Adrenal gland (tissue), 9 donors: ENCODE measurements at regions not wholly inside any gene's neighbourhood (a gene's known extent, or its start where the extent isn't known, plus 50 kb on each side); places are given as distances from the start of the nearest gene placed in this dataset.

ENCODE experiments used
- DNase-seq, 7 donors: peaks; one replicate each; pipeline ENCODE4 v3.0.0-alpha.2; 2019 to 2020
- H3K27ac ChIP-seq, 5 donors: fragments of 200-600 bp; sonication (generic) in 4 of 5; 1 replicate in 3 of 5; 2 replicates in 2 of 5; pipeline versions ENCODE4 v1.5.1 to v1.8.0; 2016 to 2020; ENCODE audit warnings: mild to moderate bottlenecking in 1 of 5
- H3K27me3 ChIP-seq: fragments of 200-600 bp; 2 replicates; pipeline ENCODE4 v1.8.0; 2021
- H3K36me3 ChIP-seq, 2 donors: fragments of 200-600 bp; replicated peaks in 1 of 2; 1 replicate in 1 of 2; 2 replicates in 1 of 2; pipeline versions ENCODE4 v1.5.1 to v1.8.0; 2018 to 2022
- H3K4me1 ChIP-seq, 2 donors: fragments of 200-600 bp; replicated peaks in 1 of 2; 1 replicate in 1 of 2; 2 replicates in 1 of 2; pipeline versions ENCODE4 v1.5.1 to v1.8.0; 2018 to 2021
- H3K4me3 ChIP-seq, 4 donors: fragments of 200-600 bp; sonication (generic) in 3 of 4; one replicate each; pipeline ENCODE4 v1.5.1; 2016 to 2018
- H3K9me3 ChIP-seq, 3 donors: fragments of 200-600 bp; sonication (generic) in 1 of 3; replicated peaks in 1 of 3; 1 replicate in 2 of 3; 2 replicates in 1 of 3; pipeline versions ENCODE4 v1.5.1 to v1.8.0; 2016 to 2021
- CTCF ChIP-seq, 6 experiments: fragments of 450-650 bp in 4 of 6; fragments of 200-600 bp in 2 of 6; sonication (generic) in 1 of 6; IDR thresholded peaks; 1 replicate in 5 of 6; 2 replicates in 1 of 6; pipeline versions ENCODE4 v1.5.1 to v1.8.0; 2016 to 2021; ENCODE audit warnings: antibody characterized with exemption in 6 of 6, mild to moderate bottlenecking in 2 of 6, moderate library complexity in 1 of 6
- POLR2A ChIP-seq, 2 donors: fragments of 450-650 bp; IDR thresholded peaks; one replicate each; pipeline ENCODE4 v1.6.1; 2017; ENCODE audit warnings: antibody characterized with exemption in 2 of 2, mild to moderate bottlenecking in 2 of 2, moderate library complexity in 1 of 2
- WGBS, 4 donors: extraction: QIAGEN DNeasy Blood & Tissue Kit in 2 of 4; methylation state at CpG; one replicate each; pipeline versions ENCODE4 v1.1.5 to v1.1.7; 2013 to 2017; 5-methylcytosine and 5-hydroxymethylcytosine counted together
- intact Hi-C, 2 donors: fragments of 100-400 bp; cut with DNase I; formaldehyde crosslinking; loops; one replicate each; pipeline versions ENCODE4 v1.14.1 to v1.15.0; 2022 to 2023
- donor health status: healthy with polysubstance abuse.
- donor health status: Bipolar disorder and iron deficiency.
- donor health status: DM: yes; HTN: yes; CAD: no.
- donor health status: DM: no; HTN: no; CAD: no.
- donor health status: DM: no; HTN: no; CAD: no.

DNA sequence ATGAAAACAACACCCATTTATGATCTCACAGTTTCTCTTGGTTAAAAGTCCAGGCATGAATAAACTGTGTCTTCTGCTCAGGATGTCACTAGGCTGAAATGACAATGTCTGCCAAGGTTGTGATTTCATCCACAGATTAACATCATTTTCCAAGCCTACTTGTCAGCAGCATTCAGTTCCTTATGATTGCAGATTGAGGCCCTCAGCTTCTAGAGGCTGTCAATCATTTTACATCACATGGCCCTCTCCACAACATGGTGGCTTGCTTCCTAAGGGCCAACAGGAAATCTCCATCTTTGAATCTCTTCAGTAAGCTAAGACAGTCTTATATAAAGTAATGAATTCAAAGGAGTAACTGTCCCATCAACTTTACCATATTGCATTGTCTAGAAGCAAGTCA lies 377.6 kb downstream of the ANKRD7 start:
- Histone ChIP-seq H3K36me3 (no peaks in the 10 kb centered on the region), H3K4me1 (no peaks in the 10 kb centered on the region), H3K9me3 (no peaks in the 10 kb centered on the region), H3K27me3 (no peaks in the 10 kb centered on the region), H3K4me3 (no peak overlapping the region), H3K27ac (no peak overlapping the region)
- no peak for DNase-seq
- TF ChIP-seq POLR2A (IDR thresholded peaks at IDR 0.05) (no peak), CTCF (IDR thresholded peaks at IDR 0.05) (no peak)
- intact Hi-C loops, result no loop called here

DNA sequence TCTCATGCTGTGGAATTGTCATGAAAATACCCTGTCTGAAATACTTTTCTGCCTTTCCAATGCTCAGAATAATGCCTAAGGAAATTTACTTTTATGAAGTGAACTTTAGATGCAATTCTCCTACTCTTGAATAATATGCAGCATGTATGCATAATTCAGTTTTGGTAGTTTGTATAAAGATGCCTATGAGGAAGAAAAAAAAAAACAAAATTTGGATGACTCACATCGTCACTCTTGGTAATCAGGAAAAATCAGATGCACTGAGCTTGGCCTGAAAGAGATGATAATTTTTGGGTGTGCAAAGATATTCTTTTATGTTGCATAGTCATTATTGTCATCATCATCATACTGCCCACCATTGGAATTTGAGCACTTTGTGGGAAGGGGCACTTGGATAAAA lies 382.1 kb downstream of the ANKRD7 start:
- DNase-seq, result no peak
- no peak overlapping the region for H3K4me3 ChIP-seq
- 71 to 79% (median 75%) methylated on average over 1 of the region's 1 CpG for WGBS, 4 donors
- H3K27me3 ChIP-seq, result no peaks in the 10 kb centered on the region
- intact Hi-C loops, result no loop called here
- TF ChIP-seq CTCF (IDR thresholded peaks at IDR 0.05) (no peak), POLR2A (IDR thresholded peaks at IDR 0.05) (no peak)
- H3K27ac ChIP-seq, result no peak overlapping the region
- H3K4me1 ChIP-seq, result no peaks in the 10 kb centered on the region
- H3K36me3 ChIP-seq, result no peaks in the 10 kb centered on the region
- H3K9me3 ChIP-seq, result no peaks in the 10 kb centered on the region

DNA sequence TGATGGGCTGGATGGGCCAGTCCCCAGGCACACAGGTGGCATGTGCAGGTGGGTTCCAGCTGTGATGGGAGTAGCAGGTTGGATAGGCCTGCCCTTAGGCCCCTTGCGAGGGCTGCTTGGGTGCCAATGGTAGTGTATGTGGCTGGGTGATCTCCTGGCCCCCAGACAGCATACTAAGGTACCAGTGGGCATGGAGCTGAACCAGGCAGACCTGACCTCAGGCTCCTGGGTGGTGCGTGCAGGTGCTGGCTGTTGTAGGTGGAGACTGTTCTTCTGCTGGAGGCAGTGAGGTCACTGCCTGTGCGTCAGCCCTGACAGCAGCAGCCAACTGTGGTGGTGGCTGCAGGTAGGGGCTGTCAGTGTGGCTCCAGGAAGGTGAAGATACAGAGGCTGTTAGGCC lies 384.7 kb downstream of the ANKRD7 start:
- no peaks in the 10 kb centered on the region for H3K27me3 ChIP-seq
- H3K9me3 ChIP-seq, result no peaks in the 10 kb centered on the region
- no peaks in the 10 kb centered on the region for H3K4me1 ChIP-seq
- H3K27ac ChIP-seq, result no peak overlapping the region
- TF ChIP-seq POLR2A (IDR thresholded peaks at IDR 0.05) (no peak), CTCF (IDR thresholded peaks at IDR 0.05) (no peak)
- no peaks in the 10 kb centered on the region for H3K36me3 ChIP-seq
- intact Hi-C loops, result no loop called here
- DNase-seq, result no peak
- 85 to 100% (median 89%) methylated on average over 1 to 3 of the region's 3 CpGs for WGBS, 4 donors
- no peak overlapping the region for H3K4me3 ChIP-seq

GRCh38 chr7:118615681-118616080 lies 391.2 kb downstream of the ANKRD7 start:
- WGBS, 4 donors, result 59 to 71% (median 60%) methylated on average over 4 of the region's 4 CpGs
- intact Hi-C loops, result no loop called here

More at GRCh38 chr7:118615681-118616080, 391.2 kb downstream of the ANKRD7 start:
- Histone ChIP-seq H3K9me3 (no peaks in the 10 kb centered on the region), H3K27ac (no peak overlapping the region), H3K27me3 (no peaks in the 10 kb centered on the region), H3K4me1 (no peaks in the 10 kb centered on the region), H3K4me3 (no peak overlapping the region), H3K36me3 (no peaks in the 10 kb centered on the region)
- DNase-seq, result no peak
- no peak for TF ChIP-seq POLR2A (IDR thresholded peaks at IDR 0.05)
- TF ChIP-seq CTCF (IDR thresholded peaks at IDR 0.05), result no peak
